ENCODE measurements at regions not wholly inside any gene's neighbourhood (a gene's known extent, or its start where the extent isn't known, plus 50 kb on each side); places are given as distances from the start of the nearest gene placed in this dataset.

GRCh38 chr11:70860888-70861287 lies 391.5 kb downstream of the SHANK2 start:
- no peak for DNase-seq (ENCODE audit: low read depth, low spot score)
- in situ Hi-C loops (cut with HindIII; ENCODE audit: low pct_unique_long_range_greater_than_20kb, low sequenced_read_pairs): no loop called here

- in situ Hi-C loops (cut with HindIII; ENCODE audit: low pct_unique_long_range_greater_than_20kb, low sequenced_read_pairs): no loop called here
- no peak for DNase-seq (ENCODE audit: low read depth, low spot score)
Observed at GRCh38 chr11:70861559-70861958, 390.8 kb downstream of the SHANK2 start.

- in situ Hi-C loops (cut with HindIII; ENCODE audit: low pct_unique_long_range_greater_than_20kb, low sequenced_read_pairs): no loop called here
- no peak for DNase-seq (ENCODE audit: low read depth, low spot score)
Observed at GRCh38 chr11:70862093-70862492, 390.3 kb downstream of the SHANK2 start.

GRCh38 chr11:70863186-70863585 lies 389.2 kb downstream of the SHANK2 start:
- no peak for DNase-seq (ENCODE audit: low read depth, low spot score)
- in situ Hi-C loops (cut with HindIII; ENCODE audit: low pct_unique_long_range_greater_than_20kb, low sequenced_read_pairs): no loop called here

GRCh38 chr11:70863993-70864392 lies 388.4 kb downstream of the SHANK2 start:
- DNase-seq (ENCODE audit: low read depth, low spot score): no peak
- in situ Hi-C loops (cut with HindIII; ENCODE audit: low pct_unique_long_range_greater_than_20kb, low sequenced_read_pairs): no loop called here

GRCh38 chr11:70865356-70865755 lies 387.0 kb downstream of the SHANK2 start:
- DNase-seq (ENCODE audit: low read depth, low spot score): no peak
- in situ Hi-C loops (cut with HindIII; ENCODE audit: low pct_unique_long_range_greater_than_20kb, low sequenced_read_pairs): no loop called here

GRCh38 chr11:70866834-70867233 lies 385.5 kb downstream of the SHANK2 start:
- no peak for DNase-seq (ENCODE audit: low read depth, low spot score)
- in situ Hi-C loops (cut with HindIII; ENCODE audit: low pct_unique_long_range_greater_than_20kb, low sequenced_read_pairs): no loop called here

GRCh38 chr11:70867281-70868047 lies 384.9 kb downstream of the SHANK2 start:
- DNase-seq (ENCODE audit: low read depth, low spot score): no peak
- in situ Hi-C loops (cut with HindIII; ENCODE audit: low pct_unique_long_range_greater_than_20kb, low sequenced_read_pairs): no loop called here

- in situ Hi-C loops (cut with HindIII; ENCODE audit: low pct_unique_long_range_greater_than_20kb, low sequenced_read_pairs): no loop called here
- no peak for DNase-seq (ENCODE audit: low read depth, low spot score)
Observed at GRCh38 chr11:70868341-70868885, 384.0 kb downstream of the SHANK2 start.

- in situ Hi-C loops (cut with HindIII; ENCODE audit: low pct_unique_long_range_greater_than_20kb, low sequenced_read_pairs): no loop called here
- no peak for DNase-seq (ENCODE audit: low read depth, low spot score)
Observed at GRCh38 chr11:70869054-70869453, 383.3 kb downstream of the SHANK2 start.

- in situ Hi-C loops (cut with HindIII; ENCODE audit: low pct_unique_long_range_greater_than_20kb, low sequenced_read_pairs): no loop called here
- no peak for DNase-seq (ENCODE audit: low read depth, low spot score)
Observed at GRCh38 chr11:70871881-70872280, 380.5 kb downstream of the SHANK2 start.

GRCh38 chr11:70872299-70872698 lies 380.1 kb downstream of the SHANK2 start:
- in situ Hi-C loops (cut with HindIII; ENCODE audit: low pct_unique_long_range_greater_than_20kb, low sequenced_read_pairs): no loop called here
- DNase-seq (ENCODE audit: low read depth, low spot score): no peak

GRCh38 chr11:70872955-70873735 lies 379.2 kb downstream of the SHANK2 start:
- in situ Hi-C loops (cut with HindIII; ENCODE audit: low pct_unique_long_range_greater_than_20kb, low sequenced_read_pairs): no loop called here
- DNase-seq (ENCODE audit: low read depth, low spot score): no peak

GRCh38 chr11:70873736-70874412 lies 378.5 kb downstream of the SHANK2 start:
- in situ Hi-C loops (cut with HindIII; ENCODE audit: low pct_unique_long_range_greater_than_20kb, low sequenced_read_pairs): no loop called here
- DNase-seq (ENCODE audit: low read depth, low spot score): peak; percentile 43

- DNase-seq (ENCODE audit: low read depth, low spot score): no peak
- in situ Hi-C loops (cut with HindIII; ENCODE audit: low pct_unique_long_range_greater_than_20kb, low sequenced_read_pairs): no loop called here
Observed at GRCh38 chr11:70876685-70877084, 375.7 kb downstream of the SHANK2 start.

- DNase-seq (ENCODE audit: low read depth, low spot score): no peak
- in situ Hi-C loops (cut with HindIII; ENCODE audit: low pct_unique_long_range_greater_than_20kb, low sequenced_read_pairs): no loop called here
Observed at GRCh38 chr11:70877151-70877550, 375.2 kb downstream of the SHANK2 start.

- DNase-seq (ENCODE audit: low read depth, low spot score): no peak
- in situ Hi-C loops (cut with HindIII; ENCODE audit: low pct_unique_long_range_greater_than_20kb, low sequenced_read_pairs): no loop called here
Observed at GRCh38 chr11:70878366-70878765, 374.0 kb downstream of the SHANK2 start.

- in situ Hi-C loops (cut with HindIII; ENCODE audit: low pct_unique_long_range_greater_than_20kb, low sequenced_read_pairs): no loop called here
- no peak for DNase-seq (ENCODE audit: low read depth, low spot score)
Observed at GRCh38 chr11:70879601-70880285, 372.6 kb downstream of the SHANK2 start.

Measured in SK-MEL-5 (cell line).